H9 (cell line): ENCODE measurements at regions not wholly inside any gene's neighbourhood (a gene's known extent, or its start where the extent isn't known, plus 50 kb on each side); places are given as distances from the start of the nearest gene placed in this dataset.

ENCODE experiments used
- DNase-seq: peaks from one replicate; pipeline ENCODE4 v3.0.0-alpha.2; 2017
- H2AFZ ChIP-seq: one replicate; pipeline ENCODE4 v1.6.1; 2013; ENCODE audit warnings: mild to moderate bottlenecking, low read length, control low read depth, moderate library complexity
- H2AK5ac ChIP-seq: 2 replicates; pipeline ENCODE4 v1.6.1; 2013; ENCODE audit warnings: low read length, control low read depth, mixed read lengths; ENCODE audit not compliant: insufficient read length
- H2BK120ac ChIP-seq: one replicate; pipeline ENCODE4 v1.6.1; 2013; ENCODE audit warnings: low read depth, mild to moderate bottlenecking, low read length, control low read depth, inconsistent platforms; ENCODE audit not compliant: poor library complexity, severe bottlenecking
- H2BK12ac ChIP-seq: 2 replicates; pipeline ENCODE4 v1.6.1; 2013; ENCODE audit warnings: low read length, control low read depth, mixed read lengths, low read depth; ENCODE audit not compliant: insufficient read length
- H2BK15ac ChIP-seq: 2 replicates; pipeline ENCODE4 v1.6.1; 2013; ENCODE audit warnings: low read depth, low read length, control low read depth
- H2BK20ac ChIP-seq: one replicate; pipeline ENCODE4 v1.6.1; 2013; ENCODE audit warnings: low read depth, mild to moderate bottlenecking, low read length, control low read depth, inconsistent platforms; ENCODE audit not compliant: poor library complexity, severe bottlenecking
- H2BK5ac ChIP-seq: 2 replicates; pipeline ENCODE4 v1.6.1; 2013; ENCODE audit warnings: low read length, control low read depth, mixed read lengths; ENCODE audit not compliant: insufficient read length
- H3K14ac ChIP-seq: 2 replicates; pipeline ENCODE4 v1.6.1; 2013; ENCODE audit warnings: low read length, control low read depth; ENCODE audit not compliant: insufficient read depth
- H3K18ac ChIP-seq: 2 replicates; pipeline ENCODE4 v1.6.1; 2013; ENCODE audit warnings: low read depth, mild to moderate bottlenecking, mixed read lengths, low read length, control low read depth; ENCODE audit not compliant: insufficient read length
- H3K23ac ChIP-seq: 2 replicates; pipeline ENCODE4 v1.6.1; 2013; ENCODE audit warnings: low read length, control low read depth, mixed read lengths, low read depth; ENCODE audit not compliant: insufficient read length
- H3K23me2 ChIP-seq: 2 replicates; pipeline ENCODE4 v1.6.1; 2013; ENCODE audit warnings: low read depth, mild to moderate bottlenecking, mixed read lengths, low read length, control low read depth; ENCODE audit not compliant: insufficient read length, poor library complexity, severe bottlenecking
- H3K27ac ChIP-seq: 2 replicates; pipeline ENCODE4 v1.5.1; 2013; ENCODE audit warnings: low read length, control low read depth, mixed read lengths, low read depth; ENCODE audit not compliant: insufficient read length
- H3K27me3 ChIP-seq: 2 replicates; pipeline ENCODE4 v1.6.1; 2013; ENCODE audit warnings: low read length, control low read depth, inconsistent platforms; ENCODE audit not compliant: insufficient read depth
- H3K4ac ChIP-seq: 2 replicates; pipeline ENCODE4 v1.6.1; 2013; ENCODE audit warnings: low read depth, mild to moderate bottlenecking, control low read depth, inconsistent platforms, low read length, moderate library complexity
- H3K4me1 ChIP-seq: 2 replicates; pipeline ENCODE4 v1.6.1; 2013; ENCODE audit warnings: low read length, control low read depth, inconsistent platforms; ENCODE audit not compliant: insufficient read depth
- H3K4me2 ChIP-seq: 2 replicates; pipeline ENCODE4 v1.6.1; 2013; ENCODE audit warnings: low read length, control low read depth, mixed read lengths; ENCODE audit not compliant: insufficient read length, insufficient read depth
- H3K56ac ChIP-seq: 2 replicates; pipeline ENCODE4 v1.6.1; 2013; ENCODE audit warnings: low read depth, mild to moderate bottlenecking, mixed read lengths, low read length, control low read depth; ENCODE audit not compliant: insufficient read length
- H3K79me1 ChIP-seq: 2 replicates; pipeline ENCODE4 v1.6.1; 2013; ENCODE audit warnings: low read depth, mild to moderate bottlenecking, moderate library complexity, low read length, control low read depth, inconsistent platforms; ENCODE audit not compliant: insufficient read depth, poor library complexity, severe bottlenecking
- H3K79me2 ChIP-seq: 2 replicates; pipeline ENCODE4 v1.6.1; 2013; ENCODE audit warnings: low read length, control low read depth, inconsistent platforms; ENCODE audit not compliant: insufficient read depth
- H3K9ac ChIP-seq: 2 replicates; pipeline ENCODE4 v1.6.1; 2013; ENCODE audit warnings: low read length, control low read depth, mixed read lengths; ENCODE audit not compliant: insufficient read length; ENCODE audit errors: extremely low read depth
- H3K9me3 ChIP-seq: one replicate; pipeline ENCODE4 v1.6.1; 2013; ENCODE audit warnings: low read depth, low read length, inconsistent platforms; ENCODE audit not compliant: control insufficient read depth
- H3T11ph ChIP-seq: one replicate; pipeline ENCODE4 v1.6.1; 2013; ENCODE audit warnings: mild to moderate bottlenecking, low read length, control low read depth, inconsistent platforms
- H4K20me1 ChIP-seq: one replicate; pipeline ENCODE4 v1.6.1; 2013; ENCODE audit not compliant: control insufficient read depth, insufficient read length, insufficient read depth
- H4K5ac ChIP-seq: 2 replicates; pipeline ENCODE4 v1.6.1; 2013; ENCODE audit warnings: low read depth, mild to moderate bottlenecking, mixed read lengths, low read length, control low read depth; ENCODE audit not compliant: insufficient read length
- H4K8ac ChIP-seq: replicated peaks from 2 replicates; pipeline ENCODE4 v1.6.1; 2013; ENCODE audit warnings: low read length, control low read depth, mixed read lengths, low read depth; ENCODE audit not compliant: insufficient read length
- H4K91ac ChIP-seq: 2 replicates; pipeline ENCODE4 v1.6.1; 2013; ENCODE audit warnings: low read depth, mild to moderate bottlenecking, moderate library complexity, mixed read lengths, low read length, control low read depth; ENCODE audit not compliant: insufficient read length
- H3K27ac Mint-ChIP-seq, 3 experiments: 2 replicates in 2 of 3; 3 replicates in 1 of 3; pipeline ENCODE4 v1.8.0; 2020 to 2021; ENCODE audit warnings: mixed read lengths in 3 of 3, mild to moderate bottlenecking in 1 of 3, moderate library complexity in 1 of 3
- H3K27me3 Mint-ChIP-seq: 2 replicates; pipeline ENCODE4 v1.8.0; 2021; ENCODE audit warnings: low read depth, mild to moderate bottlenecking, moderate library complexity, mixed read lengths
- H3K36me3 Mint-ChIP-seq, 3 experiments: 2 replicates in 2 of 3; 3 replicates in 1 of 3; pipeline ENCODE4 v1.8.0; 2020 to 2021; ENCODE audit warnings: low read depth in 3 of 3, mixed read lengths in 3 of 3; ENCODE audit not compliant: insufficient read depth in 1 of 3
- H3K4me1 Mint-ChIP-seq, 2 experiments: 2 replicates each; pipeline ENCODE4 v1.8.0; 2020; ENCODE audit warnings: mixed read lengths in 2 of 2
- H3K4me3 Mint-ChIP-seq, 2 experiments: 2 replicates in 1 of 2; 3 replicates in 1 of 2; pipeline ENCODE4 v1.8.0; 2020 to 2021; ENCODE audit warnings: mild to moderate bottlenecking in 2 of 2, mixed read lengths in 2 of 2, moderate library complexity in 1 of 2
- H3K9me3 Mint-ChIP-seq, 2 experiments: 2 replicates in 1 of 2; 3 replicates in 1 of 2; pipeline ENCODE4 v1.8.0; 2020; ENCODE audit warnings: mild to moderate bottlenecking in 2 of 2, mixed read lengths in 2 of 2, moderate library complexity in 1 of 2
- WGBS: extraction: QIAGEN DNeasy Blood & Tissue Kit; methylation state at CpG from one replicate; pipeline ENCODE4 v1.1.7; 2013; ENCODE audit warnings: missing lambda C conversion rate, low lambda C conversion rate, mixed read lengths; ENCODE audit not compliant: insufficient read length; ENCODE audit errors: extremely low coverage; 5-methylcytosine and 5-hydroxymethylcytosine counted together
- TF ChIP-seq, protein P1 (sequence below): fragments of 200-600 bp; sonication (generic); conservative IDR thresholded peaks from 3 replicates; pipeline ENCODE4 v1.8.0; 2021; ENCODE audit warnings: antibody characterized with exemption, mild to moderate bottlenecking

DNA sequence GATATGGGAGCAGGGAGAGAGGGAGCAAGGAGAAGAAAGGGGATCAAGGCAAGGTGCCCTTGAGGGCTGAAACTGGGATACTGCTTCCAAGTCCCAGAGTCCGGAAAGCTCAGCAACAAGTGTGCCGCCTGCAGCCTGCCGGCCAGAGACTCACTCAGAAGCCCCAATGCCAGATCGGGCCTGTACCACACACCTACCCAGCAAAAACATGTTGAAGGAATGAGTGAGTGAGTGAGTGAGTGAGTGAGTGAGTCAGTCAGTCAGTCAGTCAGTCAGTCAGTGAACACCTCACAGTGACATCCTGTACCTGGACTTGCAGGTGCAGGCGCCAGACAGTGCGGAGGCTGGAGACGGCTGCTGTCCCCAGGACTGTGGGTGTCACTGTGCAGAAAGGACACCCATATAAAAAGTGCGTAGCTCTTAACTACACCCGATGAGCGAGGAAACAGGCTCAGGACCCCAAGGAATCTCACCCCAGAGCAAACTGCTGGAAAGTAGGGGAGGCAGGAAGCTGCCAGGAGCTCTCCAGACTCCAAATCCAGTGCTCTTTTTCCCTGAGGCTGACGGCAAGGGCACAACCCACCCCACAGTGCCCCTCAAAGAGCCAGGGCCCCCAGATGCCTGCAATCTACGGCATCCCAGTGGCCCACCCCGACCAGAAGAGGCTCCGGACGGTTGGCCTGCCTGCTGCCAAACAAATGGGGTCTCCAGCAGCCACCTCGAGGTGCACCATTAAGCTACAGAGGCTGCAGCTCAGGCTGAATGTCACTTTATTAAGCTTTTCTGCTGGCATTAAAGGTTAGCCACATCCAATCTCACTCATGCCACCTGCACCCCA is 261.7 kb downstream of the NPHP4 start:
- no peak overlapping the region for H3K18ac ChIP-seq

More for the DNA sequence above, 261.7 kb downstream of the NPHP4 start:
- peaks cover 8% of the 10 kb centered on the region for H3K27me3 Mint-ChIP-seq
- peaks cover 3% of the 10 kb centered on the region; the same call in 1 of the 2 replicates for H3K4me1 ChIP-seq
- no peak overlapping the region for H4K91ac ChIP-seq
- H3K27ac Mint-ChIP-seq, result no peak overlapping the region
- no peaks in the 10 kb centered on the region for H3K23me2 ChIP-seq
- no peak overlapping the region for H2BK120ac ChIP-seq
- H4K8ac ChIP-seq, result no peak overlapping the region
- H4K5ac ChIP-seq, result no peak overlapping the region
- no peak overlapping the region for H2BK20ac ChIP-seq
- H2AK5ac ChIP-seq, result no peak overlapping the region
- no peak overlapping the region for H3K4me2 ChIP-seq
- no peaks in the 10 kb centered on the region for H3K27me3 ChIP-seq
- TF ChIP-seq, protein P1, sequence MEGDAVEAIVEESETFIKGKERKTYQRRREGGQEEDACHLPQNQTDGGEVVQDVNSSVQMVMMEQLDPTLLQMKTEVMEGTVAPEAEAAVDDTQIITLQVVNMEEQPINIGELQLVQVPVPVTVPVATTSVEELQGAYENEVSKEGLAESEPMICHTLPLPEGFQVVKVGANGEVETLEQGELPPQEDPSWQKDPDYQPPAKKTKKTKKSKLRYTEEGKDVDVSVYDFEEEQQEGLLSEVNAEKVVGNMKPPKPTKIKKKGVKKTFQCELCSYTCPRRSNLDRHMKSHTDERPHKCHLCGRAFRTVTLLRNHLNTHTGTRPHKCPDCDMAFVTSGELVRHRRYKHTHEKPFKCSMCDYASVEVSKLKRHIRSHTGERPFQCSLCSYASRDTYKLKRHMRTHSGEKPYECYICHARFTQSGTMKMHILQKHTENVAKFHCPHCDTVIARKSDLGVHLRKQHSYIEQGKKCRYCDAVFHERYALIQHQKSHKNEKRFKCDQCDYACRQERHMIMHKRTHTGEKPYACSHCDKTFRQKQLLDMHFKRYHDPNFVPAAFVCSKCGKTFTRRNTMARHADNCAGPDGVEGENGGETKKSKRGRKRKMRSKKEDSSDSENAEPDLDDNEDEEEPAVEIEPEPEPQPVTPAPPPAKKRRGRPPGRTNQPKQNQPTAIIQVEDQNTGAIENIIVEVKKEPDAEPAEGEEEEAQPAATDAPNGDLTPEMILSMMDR, result no peak
- no peak overlapping the region for H3K14ac ChIP-seq
- no peaks in the 10 kb centered on the region for H3K36me3 Mint-ChIP-seq
- H3K9me3 ChIP-seq, result no peaks in the 10 kb centered on the region
- H3K9ac ChIP-seq, result no peak overlapping the region
- no peak overlapping the region for H3K56ac ChIP-seq
- peak overlapping the region in 1 of 2 experiments; percentile 21; a peak in 1 of 5 replicates for H3K4me3 Mint-ChIP-seq
- WGBS, result no CpG with 5 or more reads among the region's 16 CpGs
- no peak overlapping the region for H2BK12ac ChIP-seq
- no peak overlapping the region for H2BK15ac ChIP-seq
- H3K27ac ChIP-seq, result no peak overlapping the region
- no peak overlapping the region for H3K4ac ChIP-seq
- peaks cover 9 to 14% of the 10 kb centered on the region in 2 experiments for H3K4me1 Mint-ChIP-seq
- no peaks in the 10 kb centered on the region for H3K9me3 Mint-ChIP-seq
- no peak overlapping the region for H3K23ac ChIP-seq
- H3K79me2 ChIP-seq, result no peaks in the 10 kb centered on the region
- DNase-seq, result no peak
- no peak overlapping the region for H2BK5ac ChIP-seq
- H3T11ph ChIP-seq, result no peak overlapping the region
- no peaks in the 10 kb centered on the region for H4K20me1 ChIP-seq
- H3K79me1 ChIP-seq, result no peaks in the 10 kb centered on the region
- no peak overlapping the region for H2AFZ ChIP-seq
